Mucosa of descending colon (tissue), 3 donors: ENCODE measurements at regions not wholly inside any gene's neighbourhood (a gene's known extent, or its start where the extent isn't known, plus 50 kb on each side); places are given as distances from the start of the nearest gene placed in this dataset.

Experiments used
- ATAC-seq: fragments of 200-7000 bp; cut with Tn5 transposase; one replicate; pipeline ENCODE4 v1.9.1; 2020; ENCODE audit warnings: mild to moderate bottlenecking, moderate library complexity
- DNase-seq, 3 donors: peaks; one replicate each; pipeline ENCODE4 v3.0.0-alpha.2; 2020
- H3K36me3 ChIP-seq: fragments of 200-600 bp; one replicate; pipeline ENCODE4 v1.8.0; 2021; ENCODE audit warnings: low read depth, mild to moderate bottlenecking
- H3K4me1 ChIP-seq: fragments of 200-600 bp; one replicate; pipeline ENCODE4 v1.8.0; 2021; ENCODE audit warnings: low read depth, mild to moderate bottlenecking
- H3K4me3 ChIP-seq: fragments of 200-600 bp; one replicate; pipeline ENCODE4 v1.8.0; 2021; ENCODE audit warnings: mild to moderate bottlenecking
- H3K9me3 ChIP-seq: fragments of 200-600 bp; one replicate; pipeline ENCODE4 v1.8.0; 2021; ENCODE audit warnings: mild to moderate bottlenecking
- CTCF ChIP-seq: fragments of 200-600 bp; IDR thresholded peaks from one replicate; pipeline ENCODE4 v1.8.0; 2022; ENCODE audit warnings: antibody characterized with exemption, mild to moderate bottlenecking
- intact Hi-C, 2 donors: fragments of 100-400 bp; cut with DNase I in 1 of 2; cut with micrococcal nuclease in 1 of 2; formaldehyde crosslinking; loops; one replicate each; pipeline versions ENCODE4 v1.11.0 to v1.11.1; 2022; cut with DNase I, micrococcal nuclease
- donor health status: DM: no; HTN: no; CAD: no; lungs with moderate emphysema.
- donor health status: DM: no; HTN: no; CAD: no.
- donor health status: DM: no; HTN: yes; CAD: no.

- ATAC-seq (no peak), DNase-seq (no peak)
- Histone ChIP-seq H3K36me3 (no peaks in the 10 kb centered on the region), H3K4me3 (no peak overlapping the region), H3K9me3 (peaks cover 34% of the 10 kb centered on the region), H3K4me1 (no peaks in the 10 kb centered on the region)
- intact Hi-C loops = no loop called here
- TF ChIP-seq CTCF = no peak
Observed at GRCh38 chr6:66198062-66198624, 491.1 kb upstream of the EYS start.

GRCh38 chr6:66190858-66191257 lies 483.8 kb upstream of the EYS start:
- TF ChIP-seq CTCF = no peak
- Histone ChIP-seq H3K4me3 (no peak overlapping the region), H3K4me1 (no peaks in the 10 kb centered on the region), H3K9me3 (peaks cover 31% of the 10 kb centered on the region), H3K36me3 (no peaks in the 10 kb centered on the region)
- intact Hi-C loops = no loop called here
- no peak for ATAC-seq
- no peak for DNase-seq

- DNase-seq (no peak), ATAC-seq (no peak)
- Histone ChIP-seq H3K4me3 (no peak overlapping the region), H3K36me3 (no peaks in the 10 kb centered on the region), H3K4me1 (no peaks in the 10 kb centered on the region), H3K9me3 (peaks cover 34% of the 10 kb centered on the region)
- intact Hi-C loops = no loop called here
- TF ChIP-seq CTCF = no peak
Observed at GRCh38 chr6:66189915-66190314, 482.9 kb upstream of the EYS start.

- ATAC-seq (no peak), DNase-seq (no peak)
- Histone ChIP-seq H3K4me3 (no peak overlapping the region), H3K9me3 (peaks cover 30% of the 10 kb centered on the region), H3K4me1 (no peaks in the 10 kb centered on the region), H3K36me3 (no peaks in the 10 kb centered on the region)
- intact Hi-C loops = no loop called here
- TF ChIP-seq CTCF = no peak
Observed at GRCh38 chr6:66186756-66187155, 479.7 kb upstream of the EYS start.

GRCh38 chr6:66184091-66184490 lies 477.1 kb upstream of the EYS start:
- no peak for DNase-seq
- no peak for TF ChIP-seq CTCF
- peaks cover 38% of the 10 kb centered on the region for H3K9me3 ChIP-seq
- intact Hi-C loops = no loop called here
- ATAC-seq = no peak
- H3K36me3 ChIP-seq = no peaks in the 10 kb centered on the region
- no peaks in the 10 kb centered on the region for H3K4me1 ChIP-seq
- H3K4me3 ChIP-seq = no peak overlapping the region

- Histone ChIP-seq H3K36me3 (no peaks in the 10 kb centered on the region), H3K4me1 (no peaks in the 10 kb centered on the region), H3K4me3 (no peak overlapping the region), H3K9me3 (peaks cover 25% of the 10 kb centered on the region)
- ATAC-seq (no peak), DNase-seq (no peak)
- no peak for TF ChIP-seq CTCF
- intact Hi-C loops = no loop called here
Observed at GRCh38 chr6:66179361-66179760, 472.3 kb upstream of the EYS start.
